ENCODE measurements at regions not wholly inside any gene's neighbourhood (a gene's known extent, or its start where the extent isn't known, plus 50 kb on each side); places are given as distances from the start of the nearest gene placed in this dataset.
"Not testable (repeated sequence)": the region's sequence is repeated elsewhere in the genome, so short reads cannot be mapped to it uniquely, and the experiment has no call there.

GRCh38 chr11:50246699-50247098, 214.0 kb downstream of the OR4C45 start:
- DNase-seq (ENCODE audit: low spot score) (no peak), FAIRE-seq (no peak)

- FAIRE-seq = no peak
Measured at GRCh38 chr11:50247309-50247874, 214.7 kb downstream of the OR4C45 start.

GRCh38 chr11:50267851-50268250, 235.2 kb downstream of the OR4C45 start:
- DNase-seq (ENCODE audit: low spot score) = no peak
- no peak for FAIRE-seq

More at GRCh38 chr11:50247309-50247874, 214.7 kb downstream of the OR4C45 start:
- no peak for DNase-seq (ENCODE audit: low spot score)

GRCh38 chr11:50275133-50275532, 242.5 kb downstream of the OR4C45 start:
- no peak for FAIRE-seq
- DNase-seq (ENCODE audit: low spot score) = no peak

- FAIRE-seq = no peak
Measured at GRCh38 chr11:50278756-50279155, 246.1 kb downstream of the OR4C45 start.

GRCh38 chr11:50298182-50298988, 265.7 kb downstream of the OR4C45 start:
- no peak for FAIRE-seq
- no peak for DNase-seq (ENCODE audit: low spot score)

More at GRCh38 chr11:50278756-50279155, 246.1 kb downstream of the OR4C45 start:
- DNase-seq (ENCODE audit: low spot score) = no peak

GRCh38 chr11:50330723-50331122, 298.0 kb downstream of the OR4C45 start:
- not testable (repeated sequence) for DNase-seq (ENCODE audit: low spot score); FAIRE-seq

GRCh38 chr11:50333861-50334260, 301.2 kb downstream of the OR4C45 start:
- DNase-seq (ENCODE audit: low spot score) = no peak
- FAIRE-seq = no peak

GRCh38 chr11:50337432-50337831, 304.8 kb downstream of the OR4C45 start:
- not testable (repeated sequence) for DNase-seq (ENCODE audit: low spot score); FAIRE-seq

- not testable (repeated sequence) for FAIRE-seq; DNase-seq (ENCODE audit: low spot score)
Measured at GRCh38 chr11:50348018-50348417, 315.3 kb downstream of the OR4C45 start.

- no peak for FAIRE-seq
- DNase-seq (ENCODE audit: low spot score) = no peak
Measured at GRCh38 chr11:50379484-50379883, 346.8 kb downstream of the OR4C45 start.

- DNase-seq (ENCODE audit: low spot score) = no peak
- FAIRE-seq = no peak
Measured at GRCh38 chr11:50394017-50394416, 361.3 kb downstream of the OR4C45 start.

GRCh38 chr11:50412832-50413231, 380.2 kb downstream of the OR4C45 start:
- no peak for FAIRE-seq

GRCh38 chr11:50423208-50423607, 390.5 kb downstream of the OR4C45 start:
- DNase-seq (ENCODE audit: low spot score) (no peak), FAIRE-seq (no peak)

More at GRCh38 chr11:50412832-50413231, 380.2 kb downstream of the OR4C45 start:
- no peak for DNase-seq (ENCODE audit: low spot score)

Data from RCC 7860 (cell line).